H1 (cell line): ENCODE measurements at regions not wholly inside any gene's neighbourhood (a gene's known extent, or its start where the extent isn't known, plus 50 kb on each side); places are given as distances from the start of the nearest gene placed in this dataset.

Experiments used
- BACH1 ChIP-seq: IDR thresholded peaks from 2 replicates; pipeline ENCODE4 v1.6.1; 2012; ENCODE audit warnings: low read length, improper control_type of control experiment
- CBX5 ChIP-seq: fragments of 300-800, 300-1000 bp; sonication (generic); IDR thresholded peaks from 2 replicates; pipeline ENCODE4 v1.7.1; 2016; ENCODE audit warnings: antibody characterized with exemption, low read length, low read depth
- CHD7 ChIP-seq: fragments of 300-600 bp; sonication (generic); IDR thresholded peaks from 2 replicates; pipeline ENCODE4 v1.7.1; 2012; ENCODE audit warnings: low read length, moderate library complexity, mild to moderate bottlenecking, inconsistent platforms; ENCODE audit not compliant: insufficient replicate concordance
- PHF8 ChIP-seq: fragments of 200-600 bp; sonication (generic); conservative IDR thresholded peaks from 2 replicates; pipeline ENCODE4 v1.7.1; 2012; ENCODE audit warnings: low read depth, mild to moderate bottlenecking, inconsistent platforms, low read length, moderate library complexity
- POLR2A ChIP-seq, 2 experiments: IDR thresholded peaks; 1 replicate in 1 of 2; 2 replicates in 1 of 2; pipeline ENCODE4 v1.6.1; 2011; ENCODE audit warnings: low read depth in 2 of 2, low read length in 2 of 2, mild to moderate bottlenecking in 2 of 2; ENCODE audit errors: control extremely low read depth in 1 of 2
- SP4 ChIP-seq: IDR thresholded peaks from 2 replicates; pipeline ENCODE4 v1.6.1; 2012; ENCODE audit warnings: low read length, inconsistent platforms

GRCh38 chr1:157437296-157437695 lies 115.0 kb downstream of the FCRL5 start (continued):
- TF ChIP-seq CHD7 (no peak), SP4 (no peak), PHF8 (no peak), CBX5 (no peak), POLR2A (IDR thresholded peaks at IDR 0.05; ENCODE audit: control extremely low read depth in 1 of 2, low read depth in 2 of 2, low read length in 2 of 2) (no peak), BACH1 (no peak)
